Transverse colon (tissue), 4 donors: ENCODE measurements at regions not wholly inside any gene's neighbourhood (a gene's known extent, or its start where the extent isn't known, plus 50 kb on each side); places are given as distances from the start of the nearest gene placed in this dataset.

Experiments used
- DNase-seq: peaks from one replicate; pipeline ENCODE4 v3.0.0-alpha.2; 2019
- H3K27ac ChIP-seq, 4 donors: fragments of 200-600 bp; sonication (generic); 2 replicates each; pipeline ENCODE4 v1.5.1; 2016 to 2018; ENCODE audit warnings: inconsistent platforms in 4 of 4
- H3K27me3 ChIP-seq: fragments of 200-600 bp; sonication (generic); 2 replicates; pipeline ENCODE4 v1.5.1; 2017; ENCODE audit warnings: inconsistent platforms
- H3K36me3 ChIP-seq, 4 donors: fragments of 200-600 bp; sonication (generic); 2 replicates each; pipeline ENCODE4 v1.5.1; 2017 to 2019; ENCODE audit warnings: inconsistent platforms in 4 of 4
- H3K4me1 ChIP-seq, 4 donors: fragments of 200-600 bp; sonication (generic); 2 replicates each; pipeline ENCODE4 v1.5.1; 2017 to 2020; ENCODE audit warnings: inconsistent platforms in 4 of 4
- H3K4me3 ChIP-seq, 4 donors: fragments of 200-600 bp; sonication (generic); 1 replicate in 1 of 4; 2 replicates in 3 of 4; pipeline versions ENCODE4 v1.5.1 to v1.6.1; 2017 to 2019; ENCODE audit warnings: inconsistent platforms in 4 of 4
- H3K9me3 ChIP-seq, 2 donors: fragments of 200-600 bp; sonication (generic); 2 replicates each; pipeline ENCODE4 v1.5.1; 2017 to 2019; ENCODE audit warnings: inconsistent platforms in 2 of 2
- EP300 ChIP-seq: sonication (generic); formaldehyde crosslinking; IDR thresholded peaks from one replicate; pipeline ENCODE4 v1.6.1; 2017; ENCODE audit warnings: antibody characterized with exemption, low read depth
- POLR2A ChIP-seq: fragments of 450-650 bp; IDR thresholded peaks from one replicate; pipeline ENCODE4 v1.6.1; 2016; ENCODE audit warnings: antibody characterized with exemption, mild to moderate bottlenecking, moderate library complexity
- POLR2AphosphoS5 ChIP-seq, 3 donors: sonication (generic); formaldehyde crosslinking; IDR thresholded peaks; one replicate each; pipeline ENCODE4 v1.6.1; 2016; ENCODE audit warnings: antibody characterized with exemption in 3 of 3
- WGBS, 2 donors: methylation state at CpG; one replicate each; pipeline ENCODE4 v1.1.5; 2018; ENCODE audit warnings: low coverage in 1 of 2; 5-methylcytosine and 5-hydroxymethylcytosine counted together
- in situ Hi-C, 4 donors: fragments of 200-750 bp; cut with MboI; loops; one replicate each; pipeline versions ENCODE4 v1.15.0 to v1.15.1; 2017; ENCODE audit warnings: low sequenced_read_pairs in 3 of 4, low pct_ligation_motif_present in 1 of 4, low pct_unique_long_range_greater_than_20kb in 1 of 4
- intact Hi-C: fragments of 100-400 bp; cut with DNase I; formaldehyde crosslinking; loops from one replicate; pipeline ENCODE4 v1.15.1; 2023; ENCODE audit warnings: low total_unique reads
- TF ChIP-seq, protein P1 (sequence below), 5 experiments: fragments of 200-600 bp in 3 of 5; fragments of 450-650 bp in 2 of 5; sonication (generic) in 3 of 5; IDR thresholded peaks; 1 replicate in 2 of 5; 2 replicates in 3 of 5; pipeline ENCODE4 v1.5.1; 2016 to 2017; ENCODE audit warnings: antibody characterized with exemption in 5 of 5, inconsistent platforms in 3 of 5, mild to moderate bottlenecking in 2 of 5, moderate library complexity in 1 of 5

- Histone ChIP-seq H3K27ac (no peak overlapping the region), H3K36me3 (no peaks in the 10 kb centered on the region), H3K4me1 (no peaks in the 10 kb centered on the region), H3K4me3 (no peak overlapping the region), H3K9me3 (no peaks in the 10 kb centered on the region), H3K27me3 (no peaks in the 10 kb centered on the region)
- WGBS, 2 donors: 73% methylated on average over 1 of the region's 1 CpG; no CpG with 5 or more reads in 1 of the 2 donors
- TF ChIP-seq, protein P1, sequence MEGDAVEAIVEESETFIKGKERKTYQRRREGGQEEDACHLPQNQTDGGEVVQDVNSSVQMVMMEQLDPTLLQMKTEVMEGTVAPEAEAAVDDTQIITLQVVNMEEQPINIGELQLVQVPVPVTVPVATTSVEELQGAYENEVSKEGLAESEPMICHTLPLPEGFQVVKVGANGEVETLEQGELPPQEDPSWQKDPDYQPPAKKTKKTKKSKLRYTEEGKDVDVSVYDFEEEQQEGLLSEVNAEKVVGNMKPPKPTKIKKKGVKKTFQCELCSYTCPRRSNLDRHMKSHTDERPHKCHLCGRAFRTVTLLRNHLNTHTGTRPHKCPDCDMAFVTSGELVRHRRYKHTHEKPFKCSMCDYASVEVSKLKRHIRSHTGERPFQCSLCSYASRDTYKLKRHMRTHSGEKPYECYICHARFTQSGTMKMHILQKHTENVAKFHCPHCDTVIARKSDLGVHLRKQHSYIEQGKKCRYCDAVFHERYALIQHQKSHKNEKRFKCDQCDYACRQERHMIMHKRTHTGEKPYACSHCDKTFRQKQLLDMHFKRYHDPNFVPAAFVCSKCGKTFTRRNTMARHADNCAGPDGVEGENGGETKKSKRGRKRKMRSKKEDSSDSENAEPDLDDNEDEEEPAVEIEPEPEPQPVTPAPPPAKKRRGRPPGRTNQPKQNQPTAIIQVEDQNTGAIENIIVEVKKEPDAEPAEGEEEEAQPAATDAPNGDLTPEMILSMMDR (IDR thresholded peaks at IDR 0.05): no peak
- TF ChIP-seq POLR2AphosphoS5 (IDR thresholded peaks at IDR 0.05) (no peak), POLR2A (no peak), EP300 (no peak)
- in situ Hi-C loops: no loop called here
- DNase-seq: no peak
- intact Hi-C loops: no loop called here
Measured at GRCh38 chr5:4991925-4992324, 148.2 kb upstream of the ADAMTS16 start.

- no peaks in the 10 kb centered on the region for H3K36me3 ChIP-seq
- no peak overlapping the region for H3K27ac ChIP-seq
- no peaks in the 10 kb centered on the region for H3K27me3 ChIP-seq
- in situ Hi-C loops: no loop called here
- no peak overlapping the region for H3K4me3 ChIP-seq
- no peak for TF ChIP-seq POLR2A
- TF ChIP-seq, protein P1 (IDR thresholded peaks at IDR 0.05): no peak
- no peak for TF ChIP-seq POLR2AphosphoS5 (IDR thresholded peaks at IDR 0.05)
- TF ChIP-seq EP300: no peak
- 77 to 80% methylated on average over 4 of the region's 4 CpGs for WGBS, 2 donors
- no peak for DNase-seq
- H3K9me3 ChIP-seq: no peaks in the 10 kb centered on the region
- no peaks in the 10 kb centered on the region for H3K4me1 ChIP-seq
- intact Hi-C loops: no loop called here
Measured at GRCh38 chr5:4995014-4995413, 145.1 kb upstream of the ADAMTS16 start.

- WGBS, 2 donors: 73% methylated on average over 3 of the region's 3 CpGs; no CpG with 5 or more reads in 1 of the 2 donors
- no peak overlapping the region for H3K4me3 ChIP-seq
- no peaks in the 10 kb centered on the region for H3K36me3 ChIP-seq
- H3K4me1 ChIP-seq: no peaks in the 10 kb centered on the region
- H3K27ac ChIP-seq: no peak overlapping the region
- no peaks in the 10 kb centered on the region for H3K9me3 ChIP-seq
- DNase-seq: no peak
- in situ Hi-C loops: no loop called here
- intact Hi-C loops: no loop called here
- H3K27me3 ChIP-seq: no peaks in the 10 kb centered on the region
- TF ChIP-seq POLR2AphosphoS5 (IDR thresholded peaks at IDR 0.05): no peak
- TF ChIP-seq, protein P1 (IDR thresholded peaks at IDR 0.05): no peak
- no peak for TF ChIP-seq POLR2A
- TF ChIP-seq EP300: no peak
Measured at GRCh38 chr5:5005353-5005752, 134.8 kb upstream of the ADAMTS16 start.

GRCh38 chr5:5006548-5006947, 133.6 kb upstream of the ADAMTS16 start:
- intact Hi-C loops: no loop called here
- in situ Hi-C loops: no loop called here
- Histone ChIP-seq H3K27ac (no peak overlapping the region), H3K4me1 (no peaks in the 10 kb centered on the region), H3K9me3 (no peaks in the 10 kb centered on the region), H3K36me3 (no peaks in the 10 kb centered on the region), H3K4me3 (no peak overlapping the region), H3K27me3 (no peaks in the 10 kb centered on the region)
- no peak for DNase-seq
- no peak for TF ChIP-seq EP300
- TF ChIP-seq, protein P1 (IDR thresholded peaks at IDR 0.05): no peak
- TF ChIP-seq POLR2A: no peak
- 82 to 90% methylated on average over 2 to 3 of the region's 3 CpGs for WGBS, 2 donors
